Kidney (tissue), 13 donors: ENCODE measurements at regions not wholly inside any gene's neighbourhood (a gene's known extent, or its start where the extent isn't known, plus 50 kb on each side); places are given as distances from the start of the nearest gene placed in this dataset.

ENCODE experiments used
- DNase-seq, 5 donors: peaks; one replicate each; pipeline ENCODE4 v3.0.0-alpha.2; 2013 to 2020
- FAIRE-seq: peaks from 2 replicates; lab custom pipeline; 2012; peaks lifted over from hg19 to GRCh38; lab: Jason Lieb, UNC
- H3K27ac ChIP-seq, 2 donors: one replicate each; pipeline ENCODE4 v1.7.0; 2013; ENCODE audit warnings: low read depth in 2 of 2, low read length in 2 of 2, inconsistent platforms in 1 of 2
- H3K27me3 ChIP-seq: one replicate; pipeline ENCODE4 v1.7.1; 2013; ENCODE audit warnings: low read length, inconsistent platforms; ENCODE audit not compliant: control insufficient read depth, insufficient read depth
- H3K36me3 ChIP-seq, 3 donors: one replicate each; pipeline versions ENCODE4 v1.7.0 to v1.7.1; 2013; ENCODE audit warnings: low read length in 3 of 3, control low read depth in 1 of 3, inconsistent platforms in 1 of 3; ENCODE audit not compliant: insufficient read depth in 3 of 3, control insufficient read depth in 2 of 3
- H3K4me1 ChIP-seq, 3 donors: one replicate each; pipeline versions ENCODE4 v1.7.0 to v1.7.1; 2013; ENCODE audit warnings: low read length in 3 of 3, inconsistent platforms in 1 of 3, low read depth in 1 of 3; ENCODE audit not compliant: control insufficient read depth in 2 of 3, insufficient read depth in 2 of 3
- H3K4me3 ChIP-seq, 3 donors: one replicate each; pipeline versions ENCODE4 v1.7.0 to v1.8.1; 2013; ENCODE audit warnings: low read length in 3 of 3, control low read depth in 1 of 3, inconsistent platforms in 1 of 3
- H3K9ac ChIP-seq, 3 donors: one replicate each; pipeline versions ENCODE4 v1.7.0 to v1.7.1; 2013; ENCODE audit warnings: low read length in 3 of 3, control low read depth in 1 of 3, inconsistent platforms in 1 of 3
- H3K9me3 ChIP-seq, 3 donors: one replicate each; pipeline versions ENCODE4 v1.7.0 to v1.7.1; 2013; ENCODE audit warnings: low read length in 3 of 3, control low read depth in 1 of 3, inconsistent platforms in 1 of 3; ENCODE audit not compliant: control insufficient read depth in 2 of 3, insufficient read depth in 1 of 3
- intact Hi-C: fragments of 100-400 bp; cut with DNase I; formaldehyde crosslinking; loops from one replicate; pipeline ENCODE4 v1.11.1; 2022
- TF ChIP-seq, protein P1 (sequence below): IDR thresholded peaks from 3 replicates; pipeline ENCODE4 v1.5.1; 2012; ENCODE audit warnings: mild to moderate bottlenecking, moderate library complexity, borderline replicate concordance; ENCODE audit not compliant: insufficient read depth; ENCODE audit errors: extremely low read depth
- donor health status: control.
- donor health status: control.
- donor health status: control.
- donor health status: control.
- donor health status: control.
- donor health status: DM: yes; HTN: yes; CAD: no.
- donor health status: Normal renal cell carcinoma (clear cell type).

DNA sequence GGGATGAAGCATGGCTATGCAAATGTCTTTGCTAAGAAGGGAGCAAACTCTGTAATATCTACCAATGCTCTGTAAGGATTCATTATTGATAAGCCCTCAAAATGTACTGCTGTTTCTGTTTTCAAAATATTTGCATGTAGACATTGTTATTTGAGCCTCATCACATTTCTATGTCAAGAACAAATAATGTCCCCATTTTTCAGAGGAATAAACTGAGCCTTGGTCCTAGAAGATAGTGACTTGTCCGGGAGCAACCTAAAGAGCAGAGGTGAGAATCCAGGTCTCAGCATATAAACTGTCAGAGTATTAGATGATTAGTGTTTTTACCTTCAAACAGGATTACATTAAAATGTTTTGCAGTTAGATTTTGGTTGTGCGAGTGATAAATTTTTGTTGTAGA is 125.5 kb upstream of the SRRM4 start:
- no peak overlapping the region for H3K4me3 ChIP-seq
- intact Hi-C loops: no loop called here
- no peak for FAIRE-seq

GRCh38 chr12:118866346-118866745 is 115.0 kb upstream of the SRRM4 start:
- no peaks in the 10 kb centered on the region for H3K36me3 ChIP-seq
- no peaks in the 10 kb centered on the region for H3K27me3 ChIP-seq
- FAIRE-seq (no peak), DNase-seq (peak in 3 of 5 donors; percentile 17 to 51 (median 30))
- H3K9ac ChIP-seq: no peak overlapping the region
- H3K27ac ChIP-seq: no peak overlapping the region
- intact Hi-C loops: no loop called here
- no peaks in the 10 kb centered on the region for H3K4me1 ChIP-seq
- TF ChIP-seq, protein P1, sequence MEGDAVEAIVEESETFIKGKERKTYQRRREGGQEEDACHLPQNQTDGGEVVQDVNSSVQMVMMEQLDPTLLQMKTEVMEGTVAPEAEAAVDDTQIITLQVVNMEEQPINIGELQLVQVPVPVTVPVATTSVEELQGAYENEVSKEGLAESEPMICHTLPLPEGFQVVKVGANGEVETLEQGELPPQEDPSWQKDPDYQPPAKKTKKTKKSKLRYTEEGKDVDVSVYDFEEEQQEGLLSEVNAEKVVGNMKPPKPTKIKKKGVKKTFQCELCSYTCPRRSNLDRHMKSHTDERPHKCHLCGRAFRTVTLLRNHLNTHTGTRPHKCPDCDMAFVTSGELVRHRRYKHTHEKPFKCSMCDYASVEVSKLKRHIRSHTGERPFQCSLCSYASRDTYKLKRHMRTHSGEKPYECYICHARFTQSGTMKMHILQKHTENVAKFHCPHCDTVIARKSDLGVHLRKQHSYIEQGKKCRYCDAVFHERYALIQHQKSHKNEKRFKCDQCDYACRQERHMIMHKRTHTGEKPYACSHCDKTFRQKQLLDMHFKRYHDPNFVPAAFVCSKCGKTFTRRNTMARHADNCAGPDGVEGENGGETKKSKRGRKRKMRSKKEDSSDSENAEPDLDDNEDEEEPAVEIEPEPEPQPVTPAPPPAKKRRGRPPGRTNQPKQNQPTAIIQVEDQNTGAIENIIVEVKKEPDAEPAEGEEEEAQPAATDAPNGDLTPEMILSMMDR: no peak
- no peak overlapping the region for H3K4me3 ChIP-seq
- H3K9me3 ChIP-seq: no peaks in the 10 kb centered on the region

More for the DNA sequence above, 125.5 kb upstream of the SRRM4 start:
- H3K9me3 ChIP-seq: no peaks in the 10 kb centered on the region
- no peaks in the 10 kb centered on the region for H3K36me3 ChIP-seq
- TF ChIP-seq, protein P1: no peak
- no peaks in the 10 kb centered on the region for H3K27me3 ChIP-seq
- H3K9ac ChIP-seq: no peak overlapping the region
- DNase-seq: no peak
- H3K4me1 ChIP-seq: no peaks in the 10 kb centered on the region
- no peak overlapping the region for H3K27ac ChIP-seq

GRCh38 chr12:118870551-118870950 is 110.8 kb upstream of the SRRM4 start:
- Histone ChIP-seq H3K36me3 (no peaks in the 10 kb centered on the region), H3K27ac (no peak overlapping the region), H3K27me3 (no peaks in the 10 kb centered on the region), H3K4me1 (no peaks in the 10 kb centered on the region), H3K9ac (no peak overlapping the region), H3K9me3 (no peaks in the 10 kb centered on the region), H3K4me3 (no peak overlapping the region)
- FAIRE-seq (no peak), DNase-seq (no peak)
- TF ChIP-seq, protein P1: no peak
- intact Hi-C loops: no loop called here
